ENCODE measurements at regions not wholly inside any gene's neighbourhood (a gene's known extent, or its start where the extent isn't known, plus 50 kb on each side); places are given as distances from the start of the nearest gene placed in this dataset.
"Not testable (repeated sequence)": the region's sequence is repeated elsewhere in the genome, so short reads cannot be mapped to it uniquely, and the experiment has no call there.

- in situ Hi-C loops (cut with HindIII; ENCODE audit: extremely low pct_ligation_motif_present, low pct_unique_long_range_greater_than_20kb); H3K4me3 ChIP-seq (replicated peaks in 1 of 3; ENCODE audit: insufficient read depth in 1 of 3, low read depth in 2 of 3, low read length in 3 of 3); POLR2A ChIA-PET; H3K9me3 ChIP-seq (ENCODE audit: low read length); ATAC-seq; CTCF ChIA-PET (ENCODE audit: low intra/inter-chr PET ratio, low total read pairs); H3K9ac ChIP-seq (ENCODE audit: insufficient read depth, low read depth, low read length); intact Hi-C loops (cut with micrococcal nuclease; ENCODE audit: unreplicated experiment); H4K20me1 ChIP-seq (ENCODE audit: insufficient read depth, low read length); BruUV-seq (replicated peaks); H2AFZ ChIP-seq (ENCODE audit: low read length); H3K36me3 ChIP-seq (replicated peaks in 1 of 2; ENCODE audit: control insufficient read depth in 1 of 2, insufficient read depth in 2 of 2, low read length in 2 of 2); H3K27me3 ChIP-seq (ENCODE audit: control insufficient read depth in 1 of 2, insufficient read depth in 2 of 2, low read length in 2 of 2); H3K79me2 ChIP-seq (ENCODE audit: insufficient read depth, low read length); DNase-seq (ENCODE audit: low spot score): not testable (repeated sequence)
- H3K27ac ChIP-seq (ENCODE audit: extremely low read length, insufficient read depth, low read length) = peak overlapping the region; percentile 44
- H3K4me1 ChIP-seq (ENCODE audit: insufficient read depth, low read length) = peaks cover 63% of the 10 kb centered on the region
- 75% methylated on average over 5 of the region's 5 CpGs for WGBS (ENCODE audit: low lambda C conversion rate)
- peak; percentile 8 for FAIRE-seq
- H3K4me2 ChIP-seq (ENCODE audit: low read depth, low read length) = peak overlapping the region; percentile 48
- 0 out of 2 replicates have a peak, but pooled peaks have one; percentile 11 for TF ChIP-seq KAT8 (CRISPR knock-in tag; IDR thresholded peaks at IDR 0.05)
- TF ChIP-seq ZFP91 (CRISPR knock-in tag; IDR thresholded peaks at IDR 0.05; ENCODE audit: borderline replicate concordance) = peak; percentile 42; the same call in 1 of the 2 replicates
Measured at GRCh38 chr16:29284723-29285122, 121.8 kb downstream of the NPIPB11 start.

- H2AFZ ChIP-seq (ENCODE audit: low read length); H3K9me3 ChIP-seq (ENCODE audit: low read length); H3K27me3 ChIP-seq (ENCODE audit: control insufficient read depth in 1 of 2, insufficient read depth in 2 of 2, low read length in 2 of 2); in situ Hi-C loops (cut with HindIII; ENCODE audit: extremely low pct_ligation_motif_present, low pct_unique_long_range_greater_than_20kb); H4K20me1 ChIP-seq (ENCODE audit: insufficient read depth, low read length); H3K4me3 ChIP-seq (replicated peaks in 1 of 3; ENCODE audit: insufficient read depth in 1 of 3, low read depth in 2 of 3, low read length in 3 of 3); intact Hi-C loops (cut with micrococcal nuclease; ENCODE audit: unreplicated experiment); H3K4me2 ChIP-seq (ENCODE audit: low read depth, low read length); H3K36me3 ChIP-seq (replicated peaks in 1 of 2; ENCODE audit: control insufficient read depth in 1 of 2, insufficient read depth in 2 of 2, low read length in 2 of 2); POLR2A ChIA-PET; ATAC-seq; CTCF ChIA-PET (ENCODE audit: low intra/inter-chr PET ratio, low total read pairs); H3K27ac ChIP-seq (ENCODE audit: extremely low read length, insufficient read depth, low read length); DNase-seq (ENCODE audit: low spot score); H3K79me2 ChIP-seq (ENCODE audit: insufficient read depth, low read length); H3K9ac ChIP-seq (ENCODE audit: insufficient read depth, low read depth, low read length); BruUV-seq (replicated peaks): not testable (repeated sequence)
- 89% methylated on average over 4 of the region's 4 CpGs for WGBS (ENCODE audit: low lambda C conversion rate)
- peaks cover 57% of the 10 kb centered on the region for H3K4me1 ChIP-seq (ENCODE audit: insufficient read depth, low read length)
- peak; percentile 4 for FAIRE-seq
Measured at GRCh38 chr16:29284159-29284558, 122.4 kb downstream of the NPIPB11 start.

- FAIRE-seq; DNase-seq (ENCODE audit: low spot score); H3K4me3 ChIP-seq (replicated peaks in 1 of 3; ENCODE audit: insufficient read depth in 1 of 3, low read depth in 2 of 3, low read length in 3 of 3); H3K9me3 ChIP-seq (ENCODE audit: low read length); H3K4me2 ChIP-seq (ENCODE audit: low read depth, low read length); H3K79me2 ChIP-seq (ENCODE audit: insufficient read depth, low read length); H3K36me3 ChIP-seq (replicated peaks in 1 of 2; ENCODE audit: control insufficient read depth in 1 of 2, insufficient read depth in 2 of 2, low read length in 2 of 2); POLR2A ChIA-PET; ATAC-seq; intact Hi-C loops (cut with micrococcal nuclease; ENCODE audit: unreplicated experiment); H2AFZ ChIP-seq (ENCODE audit: low read length); CTCF ChIA-PET (ENCODE audit: low intra/inter-chr PET ratio, low total read pairs); H3K27me3 ChIP-seq (ENCODE audit: control insufficient read depth in 1 of 2, insufficient read depth in 2 of 2, low read length in 2 of 2); H3K9ac ChIP-seq (ENCODE audit: insufficient read depth, low read depth, low read length); H3K27ac ChIP-seq (ENCODE audit: extremely low read length, insufficient read depth, low read length); H4K20me1 ChIP-seq (ENCODE audit: insufficient read depth, low read length); BruUV-seq (replicated peaks); H3K4me1 ChIP-seq (ENCODE audit: insufficient read depth, low read length); in situ Hi-C loops (cut with HindIII; ENCODE audit: extremely low pct_ligation_motif_present, low pct_unique_long_range_greater_than_20kb): not testable (repeated sequence)
- WGBS (ENCODE audit: low lambda C conversion rate) = 50% methylated on average over 6 of the region's 8 CpGs
Measured at GRCh38 chr16:29278097-29278871, 128.2 kb downstream of the NPIPB11 start.

- intact Hi-C loops (cut with micrococcal nuclease; ENCODE audit: unreplicated experiment); BruUV-seq (replicated peaks); H3K36me3 ChIP-seq (replicated peaks in 1 of 2; ENCODE audit: control insufficient read depth in 1 of 2, insufficient read depth in 2 of 2, low read length in 2 of 2); H3K9me3 ChIP-seq (ENCODE audit: low read length); H3K27me3 ChIP-seq (ENCODE audit: control insufficient read depth in 1 of 2, insufficient read depth in 2 of 2, low read length in 2 of 2); H3K79me2 ChIP-seq (ENCODE audit: insufficient read depth, low read length); FAIRE-seq; H3K4me3 ChIP-seq (replicated peaks in 1 of 3; ENCODE audit: insufficient read depth in 1 of 3, low read depth in 2 of 3, low read length in 3 of 3); H2AFZ ChIP-seq (ENCODE audit: low read length); DNase-seq (ENCODE audit: low spot score); CTCF ChIA-PET (ENCODE audit: low intra/inter-chr PET ratio, low total read pairs); H4K20me1 ChIP-seq (ENCODE audit: insufficient read depth, low read length); H3K4me2 ChIP-seq (ENCODE audit: low read depth, low read length); H3K27ac ChIP-seq (ENCODE audit: extremely low read length, insufficient read depth, low read length); H3K9ac ChIP-seq (ENCODE audit: insufficient read depth, low read depth, low read length); in situ Hi-C loops (cut with HindIII; ENCODE audit: extremely low pct_ligation_motif_present, low pct_unique_long_range_greater_than_20kb); ATAC-seq: not testable (repeated sequence)
- POLR2A ChIA-PET = interaction anchor here (1.0 kb wide), 1 partner anchor 15 kb away, joined by 3 read pairs; no protein-coding TSS in a partner anchor
- 74% methylated on average over 5 of the region's 5 CpGs for WGBS (ENCODE audit: low lambda C conversion rate)
- peaks cover 27% of the 10 kb centered on the region for H3K4me1 ChIP-seq (ENCODE audit: insufficient read depth, low read length)
Measured at GRCh38 chr16:29276446-29276845, 130.1 kb downstream of the NPIPB11 start.

All from HepG2 (cell line).